Uterus (tissue), 2 donors: ENCODE measurements at regions not wholly inside any gene's neighbourhood (a gene's known extent, or its start where the extent isn't known, plus 50 kb on each side); places are given as distances from the start of the nearest gene placed in this dataset.

Experiments
- POLR2A ChIP-seq, 2 donors: fragments of 450-650 bp; IDR thresholded peaks; one replicate each; pipeline ENCODE4 v1.6.1; 2016; ENCODE audit warnings: antibody characterized with exemption in 2 of 2, mild to moderate bottlenecking in 1 of 2, moderate library complexity in 1 of 2
- TF ChIP-seq, protein P1 (sequence below), 4 experiments: fragments of 200-600 bp in 2 of 4; fragments of 450-650 bp in 2 of 4; sonication (generic) in 2 of 4; IDR thresholded peaks; one replicate each; pipeline ENCODE4 v1.5.1; 2016 to 2019; ENCODE audit warnings: antibody characterized with exemption in 4 of 4, mild to moderate bottlenecking in 2 of 4, moderate library complexity in 1 of 4

- TF ChIP-seq POLR2A (IDR thresholded peaks at IDR 0.05), result no peak
- TF ChIP-seq, protein P1, sequence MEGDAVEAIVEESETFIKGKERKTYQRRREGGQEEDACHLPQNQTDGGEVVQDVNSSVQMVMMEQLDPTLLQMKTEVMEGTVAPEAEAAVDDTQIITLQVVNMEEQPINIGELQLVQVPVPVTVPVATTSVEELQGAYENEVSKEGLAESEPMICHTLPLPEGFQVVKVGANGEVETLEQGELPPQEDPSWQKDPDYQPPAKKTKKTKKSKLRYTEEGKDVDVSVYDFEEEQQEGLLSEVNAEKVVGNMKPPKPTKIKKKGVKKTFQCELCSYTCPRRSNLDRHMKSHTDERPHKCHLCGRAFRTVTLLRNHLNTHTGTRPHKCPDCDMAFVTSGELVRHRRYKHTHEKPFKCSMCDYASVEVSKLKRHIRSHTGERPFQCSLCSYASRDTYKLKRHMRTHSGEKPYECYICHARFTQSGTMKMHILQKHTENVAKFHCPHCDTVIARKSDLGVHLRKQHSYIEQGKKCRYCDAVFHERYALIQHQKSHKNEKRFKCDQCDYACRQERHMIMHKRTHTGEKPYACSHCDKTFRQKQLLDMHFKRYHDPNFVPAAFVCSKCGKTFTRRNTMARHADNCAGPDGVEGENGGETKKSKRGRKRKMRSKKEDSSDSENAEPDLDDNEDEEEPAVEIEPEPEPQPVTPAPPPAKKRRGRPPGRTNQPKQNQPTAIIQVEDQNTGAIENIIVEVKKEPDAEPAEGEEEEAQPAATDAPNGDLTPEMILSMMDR (IDR thresholded peaks at IDR 0.05), result no peak
These were observed 212.2 kb downstream of the CDC5L start for GRCh38 chr6:44599672-44600071.
